K562 (cell line): ENCODE measurements at regions not wholly inside any gene's neighbourhood (a gene's known extent, or its start where the extent isn't known, plus 50 kb on each side); places are given as distances from the start of the nearest gene placed in this dataset.

Source experiments
- BCL6 ChIP-seq: fragments of 250-450 bp; sonication (Bioruptor Pico); IDR thresholded peaks from 2 replicates; pipeline ENCODE4 v1.4.0; 2020
- CREB1 ChIP-seq, 2 experiments: sonication (generic) in 1 of 2; formaldehyde crosslinking in 1 of 2; IDR thresholded peaks; 2 replicates each; pipeline versions ENCODE4 v1.6.1 to v1.8.0; 2012 to 2022; ENCODE audit warnings: inconsistent platforms in 1 of 2, mild to moderate bottlenecking in 1 of 2, missing genetic modification reagents in 1 of 2, moderate library complexity in 1 of 2
- CTCF ChIP-seq, 3 experiments: IDR thresholded peaks in 2 of 3; conservative IDR thresholded peaks in 1 of 3; 2 replicates each; pipeline ENCODE4 v1.5.1; 2011 to 2012; ENCODE audit warnings: low read length in 3 of 3, mild to moderate bottlenecking in 3 of 3, control low read depth in 2 of 3, improper control_type of control experiment in 1 of 3, inconsistent platforms in 1 of 3, low read depth in 1 of 3, mixed read lengths in 1 of 3, moderate library complexity in 1 of 3; ENCODE audit not compliant: insufficient read depth in 2 of 3
- EP300 ChIP-seq: IDR thresholded peaks from 2 replicates; pipeline ENCODE4 v1.6.1; 2012; ENCODE audit warnings: low read length, improper control_type of control experiment
- EZH2 ChIP-seq: IDR thresholded peaks from 2 replicates; pipeline ENCODE4 v1.6.1; 2012; ENCODE audit warnings: low read depth, mild to moderate bottlenecking, inconsistent platforms, low read length, borderline replicate concordance
- GATA2 ChIP-seq: sonication (generic); formaldehyde crosslinking; IDR thresholded peaks from 2 replicates; pipeline ENCODE4 v1.4.0; 2020; ENCODE audit warnings: mild to moderate bottlenecking, missing genetic modification reagents
- JUND ChIP-seq, 2 experiments: IDR thresholded peaks; 2 replicates in 1 of 2; 3 replicates in 1 of 2; pipeline ENCODE4 v1.6.1; 2011; ENCODE audit warnings: borderline replicate concordance in 2 of 2, low read depth in 2 of 2, low read length in 2 of 2, improper control_type of control experiment in 1 of 2, missing biosample characterization in 1 of 2, missing genetic modification characterization in 1 of 2, missing genetic modification reagents in 1 of 2
- TCF7L2 ChIP-seq: fragments of 150-350 bp; IDR thresholded peaks from 2 replicates; pipeline ENCODE4 v1.6.1; 2016; ENCODE audit warnings: low read depth, mild to moderate bottlenecking, low read length, moderate library complexity
- ZBTB26 ChIP-seq: fragments of 450-650 bp; formaldehyde crosslinking; IDR thresholded peaks from 2 replicates; pipeline ENCODE4 v1.4.0; 2022; ENCODE audit warnings: missing genetic modification characterization
- ZFP30 ChIP-seq: fragments of 250-450 bp; sonication (Bioruptor Pico); IDR thresholded peaks from 2 replicates; pipeline ENCODE4 v1.8.0; 2022; ENCODE audit warnings: moderate library complexity, mild to moderate bottlenecking, inconsistent platforms, borderline replicate concordance

GRCh38 chr10:58044072-58044471, 223.6 kb downstream of the IPMK start:
- TF ChIP-seq CTCF (IDR thresholded peaks at IDR 0.05 in 2 of 3, conservative IDR thresholded peaks at IDR 0.05 in 1 of 3; ENCODE audit: insufficient read depth in 2 of 3, low read depth in 1 of 3, low read length in 3 of 3) (no peak), ZBTB26 (CRISPR knock-in tag) (no peak), EP300 (no peak), ZFP30 (CRISPR knock-in tag) (no peak), JUND (IDR thresholded peaks at IDR 0.05; ENCODE audit: borderline replicate concordance, low read depth, low read length) (no peak), JUND (tag; IDR thresholded peaks at IDR 0.05; ENCODE audit: borderline replicate concordance, low read depth, low read length) (no peak), GATA2 (CRISPR knock-in tag) (no peak), TCF7L2 (no peak), CREB1 (IDR thresholded peaks at IDR 0.05) (no peak), CREB1 (CRISPR knock-in tag; IDR thresholded peaks at IDR 0.05) (no peak), BCL6 (CRISPR knock-in tag) (no peak), EZH2 (no peak)
